IMR-90 (cell line): ENCODE measurements at regions not wholly inside any gene's neighbourhood (a gene's known extent, or its start where the extent isn't known, plus 50 kb on each side); places are given as distances from the start of the nearest gene placed in this dataset.

Experiments
- ATAC-seq: fragments of 200-7000 bp; cut with Tn5 transposase; 2 replicates; pipeline ENCODE4 v1.9.1; 2020; ENCODE audit warnings: low read depth, mild to moderate bottlenecking, moderate library complexity
- BruUV-seq: library from RNA; stranded (reverse); fragments of 400-500 nt; replicated peaks from 2 replicates; lab custom pipeline; 2021; lab: Mats Ljungman, UMichigan
- CTCF ChIA-PET: fragments of 300-600 bp; formaldehyde crosslinking; extraction: SDS; loops from one replicate; lab custom pipeline; 2021; ENCODE audit warnings: antibody characterized with exemption; lab: Yijun Ruan, JAX
- POLR2A ChIA-PET: fragments of 300-600 bp; sonication (Branson Sonifier 250); formaldehyde crosslinking; loops from one replicate; lab custom pipeline; 2022; ENCODE audit warnings: antibody characterized with exemption; ENCODE audit not compliant: unreplicated experiment; lab: Charles Lee
- DNase-seq: peaks from one replicate; pipeline ENCODE4 v3.0.0; 2013
- H2AFZ ChIP-seq: replicated peaks from 2 replicates; pipeline ENCODE3; 2013; ENCODE audit warnings: low read length, mild to moderate bottlenecking; ENCODE audit not compliant: poor library complexity
- H2AK5ac ChIP-seq: 2 replicates; pipeline ENCODE4 v1.6.1; 2013; ENCODE audit warnings: low read depth, low read length, inconsistent platforms
- H2AK9ac ChIP-seq: replicated peaks from 2 replicates; pipeline ENCODE3; 2013; ENCODE audit warnings: mild to moderate bottlenecking, low read depth, low read length, moderate library complexity; ENCODE audit not compliant: poor library complexity
- H2BK120ac ChIP-seq: 2 replicates; pipeline ENCODE4 v1.6.1; 2013; ENCODE audit warnings: low read depth, low read length, inconsistent platforms
- H2BK15ac ChIP-seq: 3 replicates; pipeline ENCODE4 v1.6.1; 2013; ENCODE audit warnings: low read depth, low read length, inconsistent platforms
- H2BK20ac ChIP-seq: 2 replicates; pipeline ENCODE4 v1.6.1; 2013; ENCODE audit warnings: low read depth, mild to moderate bottlenecking, inconsistent platforms, low read length, moderate library complexity
- H2BK5ac ChIP-seq: 2 replicates; pipeline ENCODE4 v1.6.1; 2013; ENCODE audit warnings: mild to moderate bottlenecking, low read depth, low read length, inconsistent platforms; ENCODE audit not compliant: poor library complexity, severe bottlenecking
- H3K14ac ChIP-seq: replicated peaks from 2 replicates; pipeline ENCODE4 v1.6.1; 2013; ENCODE audit warnings: low read depth, low read length, inconsistent platforms
- H3K18ac ChIP-seq: 2 replicates; pipeline ENCODE4 v1.6.1; 2013; ENCODE audit warnings: low read depth, low read length, control low read depth
- H3K23ac ChIP-seq: 2 replicates; pipeline ENCODE4 v1.6.1; 2013; ENCODE audit warnings: low read depth, low read length, inconsistent platforms
- H3K27ac ChIP-seq: 2 replicates; pipeline ENCODE4 v1.5.1; 2013; ENCODE audit warnings: mild to moderate bottlenecking, control low read depth, low read length; ENCODE audit not compliant: insufficient read depth
- H3K27me3 ChIP-seq: 2 replicates; pipeline ENCODE4 v1.6.1; 2013; ENCODE audit warnings: low read length; ENCODE audit not compliant: control insufficient read depth, insufficient read depth
- H3K36me3 ChIP-seq: 2 replicates; pipeline ENCODE4 v1.6.1; 2013; ENCODE audit warnings: low read length, mixed read lengths; ENCODE audit not compliant: control insufficient read depth, insufficient read depth
- H3K4ac ChIP-seq: 2 replicates; pipeline ENCODE4 v1.6.1; 2013; ENCODE audit warnings: low read depth, low read length, inconsistent platforms
- H3K4me1 ChIP-seq: 2 replicates; pipeline ENCODE4 v1.6.1; 2013; ENCODE audit warnings: low read length, mixed read lengths; ENCODE audit not compliant: control insufficient read depth, insufficient read depth
- H3K4me2 ChIP-seq: 2 replicates; pipeline ENCODE4 v1.6.1; 2013; ENCODE audit warnings: low read depth, mild to moderate bottlenecking, control low read depth, low read length, moderate library complexity
- H3K4me3 ChIP-seq: 2 replicates; pipeline ENCODE4 v1.5.1; 2013; ENCODE audit warnings: low read depth, mild to moderate bottlenecking, control low read depth, low read length, moderate library complexity; ENCODE audit not compliant: insufficient read depth
- H3K56ac ChIP-seq: 2 replicates; pipeline ENCODE4 v1.6.1; 2013; ENCODE audit warnings: low read length, inconsistent platforms; ENCODE audit not compliant: insufficient read depth; ENCODE audit errors: extremely low read depth
- H3K79me1 ChIP-seq, 2 experiments: 2 replicates each; pipeline ENCODE4 v1.6.1; 2013; ENCODE audit warnings: low read length in 2 of 2, inconsistent platforms in 1 of 2, low read depth in 1 of 2
- H3K9ac ChIP-seq: 2 replicates; pipeline ENCODE4 v1.6.1; 2013; ENCODE audit warnings: low read depth, low read length, control low read depth
- H3K9me1 ChIP-seq: 2 replicates; pipeline ENCODE4 v1.6.1; 2013; ENCODE audit warnings: low read length, inconsistent platforms; ENCODE audit not compliant: insufficient read depth
- H3K9me3 ChIP-seq: 2 replicates; pipeline ENCODE4 v1.6.1; 2013; ENCODE audit warnings: low read length; ENCODE audit not compliant: control insufficient read depth, insufficient read depth
- H4K20me1 ChIP-seq: 2 replicates; pipeline ENCODE4 v1.6.1; 2013; ENCODE audit warnings: low read length, inconsistent platforms; ENCODE audit not compliant: insufficient read depth
- H4K5ac ChIP-seq: 2 replicates; pipeline ENCODE4 v1.6.1; 2013; ENCODE audit warnings: mild to moderate bottlenecking, low read depth, low read length, control low read depth
- H4K8ac ChIP-seq, 2 experiments: 2 replicates each; pipeline ENCODE4 v1.6.1; 2013; ENCODE audit warnings: low read depth in 2 of 2, low read length in 2 of 2, control low read depth in 1 of 2, inconsistent platforms in 1 of 2
- H4K91ac ChIP-seq: 2 replicates; pipeline ENCODE4 v1.6.1; 2013; ENCODE audit warnings: low read depth, low read length, inconsistent platforms; ENCODE audit not compliant: insufficient read depth
- BHLHE40 ChIP-seq: fragments of 150-350 bp; IDR thresholded peaks from 2 replicates; pipeline ENCODE4 v1.6.1; 2016; ENCODE audit warnings: mild to moderate bottlenecking, low read depth, low read length
- CEBPB ChIP-seq: IDR thresholded peaks from 2 replicates; pipeline ENCODE4 v1.6.1; 2012; ENCODE audit warnings: low read depth, low read length, improper control_type of control experiment
- CHD1 ChIP-seq: IDR thresholded peaks from 2 replicates; pipeline ENCODE4 v1.6.1; 2012; ENCODE audit warnings: low read depth, low read length, improper control_type of control experiment
- FOS ChIP-seq: fragments of 150-350 bp; IDR thresholded peaks from 2 replicates; pipeline ENCODE4 v1.6.1; 2016; ENCODE audit warnings: low read depth, low read length
- MAFK ChIP-seq: IDR thresholded peaks from 2 replicates; pipeline ENCODE4 v1.6.1; 2012; ENCODE audit warnings: low read depth, low read length, improper control_type of control experiment
- MAZ ChIP-seq: IDR thresholded peaks from 2 replicates; pipeline ENCODE4 v1.6.1; 2012; ENCODE audit warnings: low read depth, mild to moderate bottlenecking, low read length, improper control_type of control experiment, moderate library complexity, borderline replicate concordance
- MXI1 ChIP-seq: IDR thresholded peaks from 2 replicates; pipeline ENCODE4 v1.6.1; 2012; ENCODE audit warnings: low read depth, mild to moderate bottlenecking, low read length, moderate library complexity, borderline replicate concordance
- NFE2L2 ChIP-seq: fragments of 150-350 bp; IDR thresholded peaks from 2 replicates; pipeline ENCODE4 v1.6.1; 2016; ENCODE audit warnings: low read depth, mild to moderate bottlenecking, low read length
- POLR2A ChIP-seq: IDR thresholded peaks from 2 replicates; pipeline ENCODE4 v1.6.1; 2012; ENCODE audit warnings: mild to moderate bottlenecking, low read depth, low read length
- RAD21 ChIP-seq: IDR thresholded peaks from 2 replicates; pipeline ENCODE4 v1.6.1; 2012; ENCODE audit warnings: low read length, improper control_type of control experiment
- RCOR1 ChIP-seq: IDR thresholded peaks from 2 replicates; pipeline ENCODE4 v1.6.1; 2012; ENCODE audit warnings: mild to moderate bottlenecking, low read length, improper control_type of control experiment; ENCODE audit not compliant: insufficient replicate concordance
- RFX5 ChIP-seq: IDR thresholded peaks from 2 replicates; pipeline ENCODE4 v1.8.0; 2012; ENCODE audit warnings: low read depth, mild to moderate bottlenecking, low read length, moderate library complexity
- SMC3 ChIP-seq: fragments of 150-350 bp; IDR thresholded peaks from 2 replicates; pipeline ENCODE4 v1.6.1; 2016; ENCODE audit warnings: low read depth, mild to moderate bottlenecking, antibody characterized with exemption, low read length, moderate library complexity
- USF2 ChIP-seq: fragments of 150-350 bp; IDR thresholded peaks from 2 replicates; pipeline ENCODE4 v1.6.1; 2017; ENCODE audit warnings: mild to moderate bottlenecking, antibody characterized with exemption, low read length, low read depth
- WGBS, 2 experiments: methylation state at CpG; one replicate each; pipeline versions ENCODE4 v1.1.5 to v1.1.7; 2013; ENCODE audit warnings: missing lambda C conversion rate in 2 of 2; ENCODE audit not compliant: insufficient read length in 1 of 2; ENCODE audit errors: extremely low coverage in 2 of 2; 5-methylcytosine and 5-hydroxymethylcytosine counted together
- dilution Hi-C: fragments of 300-500 bp; cut with HindIII; formaldehyde crosslinking; loops from one replicate; pipeline ENCODE4 v1.14.3; 2018; ENCODE audit warnings: low sequenced_read_pairs; ENCODE audit not compliant: unreplicated experiment
- in situ Hi-C: fragments of 300-500 bp; cut with MboI; formaldehyde crosslinking; loops from 3 replicates; pipeline ENCODE4 v1.14.3; 2019; ENCODE audit warnings: low sequenced_read_pairs, inconsistent platforms, mixed read lengths
- intact Hi-C: fragments of 100-400 bp; cut with micrococcal nuclease; formaldehyde crosslinking; loops from 2 replicates; pipeline ENCODE4 v1.10.0; 2022
- TF ChIP-seq, protein P1 (sequence below): fragments of 150-350 bp; IDR thresholded peaks from 2 replicates; pipeline ENCODE4 v1.6.1; 2016; ENCODE audit warnings: low read depth, mild to moderate bottlenecking, low read length, moderate library complexity, borderline replicate concordance
- TF ChIP-seq, protein P2 (sequence below): conservative IDR thresholded peaks from 2 replicates; pipeline ENCODE4 v1.5.1; 2012; ENCODE audit warnings: mild to moderate bottlenecking, low read depth, low read length, improper control_type of control experiment

DNA sequence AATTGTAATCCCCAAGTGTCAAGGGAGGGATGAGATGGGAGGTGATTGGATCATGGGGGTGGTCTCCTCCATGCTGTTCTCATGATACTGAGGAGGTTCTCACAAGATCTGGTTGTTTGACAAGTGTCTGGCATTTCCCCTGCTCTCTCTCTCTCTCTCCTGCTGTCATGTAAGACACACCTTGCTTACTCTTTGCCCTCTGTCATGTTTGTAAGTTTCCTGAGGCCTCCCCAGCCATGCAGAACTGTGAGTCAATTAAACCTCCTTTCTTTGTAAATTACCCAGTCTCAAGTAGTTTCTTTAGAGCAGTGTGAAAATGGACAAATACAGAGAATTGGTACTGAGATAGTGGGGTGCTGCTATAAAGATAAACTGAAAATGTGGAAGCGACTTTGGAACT, 207.9 kb downstream of the HINT1 start:
- dilution Hi-C loops (no loop called here), in situ Hi-C loops (no loop called here), intact Hi-C loops (no loop called here)
- H2AFZ ChIP-seq: no peak overlapping the region
- CTCF ChIA-PET: no interaction called here
- no peak overlapping the region for H3K18ac ChIP-seq
- no TSS peak for BruUV-seq
- no peak overlapping the region for H4K8ac ChIP-seq
- no peaks in the 10 kb centered on the region for H3K79me1 ChIP-seq
- H2BK20ac ChIP-seq: no peak overlapping the region
- DNase-seq (no peak), ATAC-seq (no peak)
- no peak overlapping the region for H2BK15ac ChIP-seq
- H3K4me3 ChIP-seq: no peak overlapping the region
- no peak overlapping the region for H3K4ac ChIP-seq
- no peak overlapping the region for H2BK120ac ChIP-seq
- 0% methylated on average over 1 of the region's 1 CpG; no CpG with 5 or more reads in 1 of the 2 experiments for WGBS, 2 experiments
- POLR2A ChIA-PET: no interaction called here
- H3K36me3 ChIP-seq: no peaks in the 10 kb centered on the region
- H3K9me3 ChIP-seq: no peaks in the 10 kb centered on the region
- H4K91ac ChIP-seq: no peak overlapping the region
- no peak overlapping the region for H2AK9ac ChIP-seq
- H4K20me1 ChIP-seq: no peaks in the 10 kb centered on the region
- no peak for TF ChIP-seq MAFK
- TF ChIP-seq SMC3: no peak
- TF ChIP-seq, protein P1, sequence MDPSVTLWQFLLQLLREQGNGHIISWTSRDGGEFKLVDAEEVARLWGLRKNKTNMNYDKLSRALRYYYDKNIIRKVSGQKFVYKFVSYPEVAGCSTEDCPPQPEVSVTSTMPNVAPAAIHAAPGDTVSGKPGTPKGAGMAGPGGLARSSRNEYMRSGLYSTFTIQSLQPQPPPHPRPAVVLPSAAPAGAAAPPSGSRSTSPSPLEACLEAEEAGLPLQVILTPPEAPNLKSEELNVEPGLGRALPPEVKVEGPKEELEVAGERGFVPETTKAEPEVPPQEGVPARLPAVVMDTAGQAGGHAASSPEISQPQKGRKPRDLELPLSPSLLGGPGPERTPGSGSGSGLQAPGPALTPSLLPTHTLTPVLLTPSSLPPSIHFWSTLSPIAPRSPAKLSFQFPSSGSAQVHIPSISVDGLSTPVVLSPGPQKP: no peak
- no peak for TF ChIP-seq CEBPB
- no peak for TF ChIP-seq CHD1
- TF ChIP-seq FOS: no peak
- TF ChIP-seq MXI1: no peak
- no peak for TF ChIP-seq RFX5
- TF ChIP-seq POLR2A: no peak
- no peak for TF ChIP-seq NFE2L2
- no peak for TF ChIP-seq RAD21
- no peak for TF ChIP-seq MAZ
- TF ChIP-seq, protein P2, sequence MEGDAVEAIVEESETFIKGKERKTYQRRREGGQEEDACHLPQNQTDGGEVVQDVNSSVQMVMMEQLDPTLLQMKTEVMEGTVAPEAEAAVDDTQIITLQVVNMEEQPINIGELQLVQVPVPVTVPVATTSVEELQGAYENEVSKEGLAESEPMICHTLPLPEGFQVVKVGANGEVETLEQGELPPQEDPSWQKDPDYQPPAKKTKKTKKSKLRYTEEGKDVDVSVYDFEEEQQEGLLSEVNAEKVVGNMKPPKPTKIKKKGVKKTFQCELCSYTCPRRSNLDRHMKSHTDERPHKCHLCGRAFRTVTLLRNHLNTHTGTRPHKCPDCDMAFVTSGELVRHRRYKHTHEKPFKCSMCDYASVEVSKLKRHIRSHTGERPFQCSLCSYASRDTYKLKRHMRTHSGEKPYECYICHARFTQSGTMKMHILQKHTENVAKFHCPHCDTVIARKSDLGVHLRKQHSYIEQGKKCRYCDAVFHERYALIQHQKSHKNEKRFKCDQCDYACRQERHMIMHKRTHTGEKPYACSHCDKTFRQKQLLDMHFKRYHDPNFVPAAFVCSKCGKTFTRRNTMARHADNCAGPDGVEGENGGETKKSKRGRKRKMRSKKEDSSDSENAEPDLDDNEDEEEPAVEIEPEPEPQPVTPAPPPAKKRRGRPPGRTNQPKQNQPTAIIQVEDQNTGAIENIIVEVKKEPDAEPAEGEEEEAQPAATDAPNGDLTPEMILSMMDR: no peak
- no peak for TF ChIP-seq USF2
- no peak for TF ChIP-seq BHLHE40
- no peak for TF ChIP-seq RCOR1
- H3K56ac ChIP-seq: no peak overlapping the region
- H2BK5ac ChIP-seq: no peak overlapping the region
- H3K23ac ChIP-seq: no peak overlapping the region
- no peak overlapping the region for H3K27ac ChIP-seq
- H2AK5ac ChIP-seq: no peak overlapping the region
- H3K9me1 ChIP-seq: no peaks in the 10 kb centered on the region
- no peak overlapping the region for H3K9ac ChIP-seq
- no peak overlapping the region for H4K5ac ChIP-seq
- no peak overlapping the region for H3K14ac ChIP-seq
- H3K4me1 ChIP-seq: no peaks in the 10 kb centered on the region
- H3K27me3 ChIP-seq: no peaks in the 10 kb centered on the region
- H3K4me2 ChIP-seq: no peak overlapping the region
